Activated T-cell treated with anti-CD3 and anti-CD28 coated beads, Interleukin-2, amount 50 U/mL, for 24 hours (primary cell): ENCODE measurements at regions not wholly inside any gene's neighbourhood (a gene's known extent, or its start where the extent isn't known, plus 50 kb on each side); places are given as distances from the start of the nearest gene placed in this dataset.
A peak's percentile ranks its signal among the peaks of the same experiment; 100 is the strongest.

Experiments
- DNase-seq: peaks from one replicate; pipeline ENCODE4 v3.0.0-alpha.2; 2020
- H3K27ac Mint-ChIP-seq: 2 replicates; pipeline ENCODE4 v1.8.0; 2020; ENCODE audit warnings: mild to moderate bottlenecking, mixed read lengths
- H3K27me3 Mint-ChIP-seq: 2 replicates; pipeline ENCODE4 v1.8.0; 2020; ENCODE audit warnings: mixed read lengths
- H3K36me3 Mint-ChIP-seq: 2 replicates; pipeline ENCODE4 v1.8.0; 2020; ENCODE audit warnings: low read depth, mixed read lengths
- H3K4me1 Mint-ChIP-seq: 2 replicates; pipeline ENCODE4 v1.8.0; 2020; ENCODE audit warnings: low read depth, mixed read lengths
- H3K4me3 Mint-ChIP-seq: 2 replicates; pipeline ENCODE4 v1.8.0; 2020; ENCODE audit warnings: mild to moderate bottlenecking, moderate library complexity, mixed read lengths
- H3K9me3 Mint-ChIP-seq: 2 replicates; pipeline ENCODE4 v1.8.0; 2020; ENCODE audit warnings: mixed read lengths

DNA sequence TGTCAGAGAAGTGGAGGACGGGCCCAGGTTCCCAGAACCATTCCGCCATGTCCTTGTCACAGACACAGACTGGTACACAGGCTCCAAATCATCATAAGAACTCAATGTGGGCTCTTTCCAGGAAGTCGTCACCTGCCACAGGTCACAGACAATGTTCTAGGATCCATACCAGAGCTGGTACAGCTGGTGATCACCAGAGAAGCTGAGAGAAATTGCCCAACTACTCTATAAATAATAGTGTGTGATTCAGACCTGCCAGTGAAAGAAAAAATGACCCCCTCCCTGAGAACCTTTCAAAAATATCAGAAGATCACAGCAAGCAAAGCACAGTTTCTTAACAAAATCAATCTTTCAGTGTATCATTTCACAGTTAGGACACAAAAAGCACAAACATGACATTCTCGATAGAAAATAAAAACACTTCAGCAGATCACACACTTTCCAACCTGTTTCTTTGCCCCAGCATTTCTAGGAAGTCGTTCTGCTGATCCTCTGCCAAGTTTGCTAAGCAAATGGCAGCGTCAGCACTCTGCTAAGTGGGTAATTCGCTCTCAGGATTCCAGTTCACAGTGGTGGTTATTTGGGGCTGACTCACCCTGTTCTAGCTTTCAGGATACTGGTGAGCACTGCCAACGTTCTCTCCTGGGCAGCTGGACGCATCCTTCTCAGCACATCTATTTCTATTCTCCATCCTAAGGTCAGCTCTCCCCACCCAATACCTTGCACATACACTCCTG is 223.3 kb upstream of the SFSWAP start:
- no peak overlapping the region for H3K4me3 Mint-ChIP-seq
- H3K27me3 Mint-ChIP-seq: peaks cover 3% of the 10 kb centered on the region
- no peaks in the 10 kb centered on the region for H3K9me3 Mint-ChIP-seq
- DNase-seq: no peak
- H3K36me3 Mint-ChIP-seq: no peaks in the 10 kb centered on the region
- H3K4me1 Mint-ChIP-seq: no peaks in the 10 kb centered on the region
- H3K27ac Mint-ChIP-seq: no peak overlapping the region

DNA sequence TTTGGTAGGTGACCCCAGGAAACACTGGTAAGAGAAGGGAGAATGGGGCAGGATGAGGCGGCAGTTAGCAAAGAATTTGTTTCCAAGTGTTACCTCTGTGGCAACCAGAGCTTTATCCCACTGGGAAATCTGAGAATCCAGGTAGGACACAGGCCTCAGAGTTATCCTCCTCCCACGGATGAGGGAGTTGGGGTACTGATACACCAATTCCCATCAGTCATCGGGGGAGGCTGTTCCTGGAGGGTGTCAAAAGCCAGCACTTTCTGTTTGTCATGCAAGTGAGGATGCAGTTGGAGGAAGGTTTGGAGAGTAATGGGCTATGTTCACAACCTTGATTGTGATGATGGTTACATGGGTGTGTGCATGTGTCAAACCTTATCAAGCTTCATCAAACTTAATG is 221.2 kb upstream of the SFSWAP start:
- no peaks in the 10 kb centered on the region for H3K9me3 Mint-ChIP-seq
- peaks cover 3% of the 10 kb centered on the region for H3K27me3 Mint-ChIP-seq
- no peak for DNase-seq
- H3K4me1 Mint-ChIP-seq: no peaks in the 10 kb centered on the region
- no peak overlapping the region for H3K4me3 Mint-ChIP-seq
- no peak overlapping the region for H3K27ac Mint-ChIP-seq
- H3K36me3 Mint-ChIP-seq: no peaks in the 10 kb centered on the region

DNA sequence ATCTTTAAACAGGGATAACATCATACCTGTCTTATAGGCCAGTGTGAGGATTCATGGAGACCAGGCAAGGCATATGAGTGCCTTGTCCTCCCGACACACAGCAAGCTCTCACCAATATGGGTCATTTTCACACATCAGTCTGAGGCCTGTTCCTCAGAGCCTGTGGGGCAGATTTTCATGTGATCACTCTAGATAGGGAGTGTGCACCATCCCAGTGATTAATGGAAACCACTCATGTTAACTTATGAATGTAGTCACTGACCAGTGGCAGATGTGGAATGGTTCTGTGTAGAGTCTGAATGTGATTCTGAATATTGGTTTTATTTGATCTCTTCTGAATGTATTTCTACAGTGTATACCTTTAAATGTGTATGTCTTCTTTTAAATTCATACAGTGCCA is 219.7 kb upstream of the SFSWAP start:
- Mint-ChIP-seq H3K27ac (no peak overlapping the region), H3K9me3 (no peaks in the 10 kb centered on the region), H3K4me1 (no peaks in the 10 kb centered on the region), H3K36me3 (no peaks in the 10 kb centered on the region), H3K4me3 (no peak overlapping the region), H3K27me3 (peaks cover 3% of the 10 kb centered on the region)
- DNase-seq: peak; percentile 5

DNA sequence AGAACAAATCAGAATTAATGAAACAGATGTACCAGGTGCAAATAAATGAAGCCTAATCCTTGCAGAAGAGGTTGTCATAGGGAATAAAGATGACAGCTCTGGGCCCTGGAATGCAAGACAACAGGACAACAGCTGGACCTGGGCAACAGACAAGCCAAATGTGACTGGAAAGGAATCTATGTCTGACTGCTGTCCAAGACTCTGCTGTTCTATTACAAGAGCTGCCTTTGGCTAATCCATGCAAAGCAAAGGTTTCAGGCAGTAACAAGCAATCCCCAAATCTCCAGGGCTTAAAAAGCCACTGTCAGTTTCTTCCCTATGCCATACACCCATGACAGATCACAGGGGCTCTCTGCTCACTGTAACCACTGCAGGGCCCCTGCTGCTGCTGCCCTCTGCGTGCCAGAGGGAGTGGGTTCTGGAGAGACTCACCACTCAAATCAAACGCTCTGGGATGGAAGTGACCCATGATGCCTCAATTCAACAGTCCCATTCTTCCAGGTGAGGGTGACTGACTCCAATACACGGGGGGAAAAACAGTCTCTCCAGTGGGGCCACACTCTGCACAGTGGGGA is 218.9 kb upstream of the SFSWAP start:
- H3K4me1 Mint-ChIP-seq: no peaks in the 10 kb centered on the region
- no peak for DNase-seq
- no peaks in the 10 kb centered on the region for H3K36me3 Mint-ChIP-seq
- H3K27ac Mint-ChIP-seq: no peak overlapping the region
- no peaks in the 10 kb centered on the region for H3K9me3 Mint-ChIP-seq
- H3K4me3 Mint-ChIP-seq: no peak overlapping the region
- peaks cover 7% of the 10 kb centered on the region for H3K27me3 Mint-ChIP-seq

DNA sequence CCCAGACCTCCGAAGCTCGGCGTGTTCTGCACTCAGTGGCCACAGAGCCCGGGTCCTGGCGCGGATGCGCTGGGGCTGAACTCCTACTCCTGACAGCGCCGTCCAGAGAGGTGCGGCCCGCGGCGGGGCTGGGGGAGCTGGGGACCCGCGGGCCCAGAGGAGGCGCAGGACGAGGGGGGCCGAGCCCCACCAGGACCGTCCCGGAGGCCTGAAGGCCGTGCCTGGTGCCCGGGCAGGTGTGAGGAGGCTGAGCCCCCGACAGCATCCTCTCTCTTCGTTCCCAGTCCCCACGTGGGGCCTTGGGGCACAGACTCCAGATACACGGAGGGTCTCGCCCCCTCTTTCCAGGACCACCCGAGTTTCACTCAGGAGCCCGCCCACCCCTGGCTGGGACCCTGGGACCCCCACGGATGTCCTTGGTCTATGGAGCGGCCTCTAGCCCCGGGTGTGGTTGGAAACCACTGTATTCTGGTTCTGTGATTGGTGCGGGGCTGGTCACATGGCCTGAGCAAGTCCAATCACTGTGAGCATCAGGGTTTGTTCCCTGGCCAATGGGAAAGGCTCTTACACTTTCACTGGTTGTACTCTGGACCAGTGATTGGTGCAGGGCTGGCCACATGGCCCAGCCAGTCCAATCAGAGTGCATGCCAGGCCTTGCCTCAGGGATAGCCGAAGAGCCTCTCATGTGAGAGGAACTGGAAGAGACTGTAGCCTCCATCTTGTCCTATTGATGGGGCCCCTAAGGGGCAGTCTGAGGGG is 217.6 kb upstream of the SFSWAP start:
- Mint-ChIP-seq H3K4me3 (no peak overlapping the region), H3K27ac (no peak overlapping the region), H3K4me1 (no peaks in the 10 kb centered on the region), H3K36me3 (no peaks in the 10 kb centered on the region), H3K27me3 (peaks cover 10% of the 10 kb centered on the region), H3K9me3 (no peaks in the 10 kb centered on the region)
- peak; percentile 13 for DNase-seq

DNA sequence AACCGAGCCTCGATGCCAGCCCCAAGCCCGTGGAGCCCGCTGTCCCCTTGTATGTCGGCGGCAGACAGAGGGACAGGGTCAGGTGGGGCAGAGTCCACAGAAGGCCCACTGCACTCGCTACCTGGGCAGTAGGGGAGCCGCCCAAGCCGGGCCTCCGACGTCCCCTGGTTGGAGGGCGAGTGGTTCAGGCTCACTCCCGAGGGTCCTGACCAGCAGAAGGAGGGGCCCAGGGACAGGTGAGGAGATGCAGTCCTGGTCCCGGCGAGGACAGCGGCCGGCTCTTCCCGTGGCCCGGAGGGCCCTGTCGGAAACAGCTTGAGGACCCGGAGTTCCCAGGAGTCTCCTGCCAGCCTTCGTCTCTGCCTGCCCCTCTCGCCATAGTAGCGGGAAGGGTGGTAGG is 216.7 kb upstream of the SFSWAP start:
- H3K9me3 Mint-ChIP-seq: no peaks in the 10 kb centered on the region
- DNase-seq: no peak
- H3K4me1 Mint-ChIP-seq: peaks cover under 1% of the 10 kb centered on the region
- H3K36me3 Mint-ChIP-seq: no peaks in the 10 kb centered on the region
- H3K27ac Mint-ChIP-seq: no peak overlapping the region
- H3K4me3 Mint-ChIP-seq: no peak overlapping the region
- peaks cover 10% of the 10 kb centered on the region for H3K27me3 Mint-ChIP-seq

DNA sequence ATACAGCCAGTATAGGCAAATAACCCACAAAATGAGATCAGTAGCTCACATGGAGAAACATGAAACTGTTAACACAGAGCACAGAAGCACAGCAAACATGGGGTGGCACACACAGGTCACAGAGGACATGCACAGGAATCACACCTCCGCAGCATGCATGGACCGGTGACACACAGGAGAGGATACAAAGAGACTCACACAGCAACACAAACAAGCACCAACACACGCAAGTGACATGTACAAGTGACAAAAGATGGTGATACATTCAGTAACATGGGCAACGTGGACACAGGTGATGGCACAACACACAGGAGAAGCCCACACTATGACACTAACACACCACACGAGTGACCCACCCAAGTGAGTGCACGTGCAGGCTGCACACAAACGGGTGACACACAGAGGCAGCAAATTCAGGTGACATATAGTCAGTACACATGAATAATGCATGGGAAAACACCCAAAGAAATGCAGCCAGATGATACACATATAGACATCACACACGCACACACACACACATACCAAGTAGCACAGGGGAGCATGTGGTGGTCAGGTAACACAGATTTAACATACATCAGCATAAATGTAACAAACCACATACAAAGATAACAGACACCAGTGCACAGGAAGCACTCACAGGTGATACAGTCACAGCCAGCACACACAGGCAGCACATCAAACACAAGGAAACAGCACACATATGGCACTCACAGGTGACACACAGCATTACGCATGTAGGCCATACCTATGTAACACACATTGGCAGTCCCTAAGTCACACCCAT is 216.0 kb upstream of the SFSWAP start:
- Mint-ChIP-seq H3K27me3 (peaks cover 10% of the 10 kb centered on the region), H3K27ac (no peak overlapping the region), H3K4me3 (no peak overlapping the region), H3K4me1 (peaks cover 8% of the 10 kb centered on the region), H3K9me3 (no peaks in the 10 kb centered on the region), H3K36me3 (no peaks in the 10 kb centered on the region)
- DNase-seq: peak; percentile 8

DNA sequence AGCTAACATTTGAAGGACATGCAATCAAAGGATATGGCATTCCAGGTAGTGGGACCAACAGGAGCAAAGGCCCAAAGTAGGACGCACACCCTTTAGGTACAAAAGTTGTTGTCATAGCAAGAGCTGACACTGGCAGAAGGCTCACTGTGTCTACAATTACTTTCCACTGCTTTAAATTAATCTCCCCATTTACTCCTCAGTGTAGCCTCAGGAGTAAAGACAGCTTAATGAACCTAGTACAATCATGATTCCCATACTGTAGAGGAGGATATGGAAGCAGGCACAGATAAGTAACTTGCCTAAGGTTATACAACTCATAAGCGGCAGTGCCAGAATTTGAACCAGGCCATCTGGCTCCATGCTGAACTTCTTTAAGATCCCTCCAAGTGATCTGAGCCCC is 212.9 kb upstream of the SFSWAP start:
- no peak overlapping the region for H3K27ac Mint-ChIP-seq
- H3K4me1 Mint-ChIP-seq: peaks cover 10% of the 10 kb centered on the region
- H3K9me3 Mint-ChIP-seq: no peaks in the 10 kb centered on the region
- no peak for DNase-seq
- H3K36me3 Mint-ChIP-seq: no peaks in the 10 kb centered on the region
- no peak overlapping the region for H3K4me3 Mint-ChIP-seq
- H3K27me3 Mint-ChIP-seq: peaks cover 6% of the 10 kb centered on the region

DNA sequence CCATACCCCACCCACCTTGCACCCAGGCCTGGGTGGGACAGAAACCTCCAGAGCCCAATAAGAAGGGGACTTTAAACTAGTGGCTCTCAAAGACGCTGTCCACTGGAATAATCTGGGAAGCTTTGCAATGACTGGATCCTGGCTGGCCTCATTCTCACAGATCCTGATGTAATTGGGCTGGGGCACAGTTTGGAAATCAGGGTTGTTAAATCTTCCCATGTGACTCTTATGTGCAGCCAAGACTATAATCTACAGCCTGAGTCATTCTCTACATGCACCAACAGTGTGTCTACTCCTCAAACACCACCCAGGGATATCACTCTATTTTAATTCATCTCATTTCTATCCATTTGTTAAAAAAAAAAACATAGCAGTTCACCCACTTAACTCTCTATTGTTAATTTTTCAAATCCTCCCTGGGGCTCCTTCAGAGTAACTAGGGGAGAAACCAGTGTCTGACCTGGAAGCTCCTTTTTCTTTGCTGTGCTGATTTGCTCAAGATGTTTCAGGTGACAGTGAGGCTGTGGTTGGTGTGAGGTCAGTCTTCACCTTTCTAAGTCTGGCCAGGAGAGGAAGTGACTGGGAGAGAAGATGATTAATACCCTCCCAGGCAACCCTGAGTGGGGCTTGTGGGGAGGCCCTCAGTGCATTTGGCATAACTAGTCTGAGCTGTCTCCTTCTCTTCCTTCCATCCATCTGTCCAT is 211.6 kb upstream of the SFSWAP start:
- Mint-ChIP-seq H3K27ac (no peak overlapping the region), H3K4me3 (no peak overlapping the region), H3K9me3 (no peaks in the 10 kb centered on the region), H3K36me3 (no peaks in the 10 kb centered on the region), H3K4me1 (peaks cover 10% of the 10 kb centered on the region), H3K27me3 (peaks cover 6% of the 10 kb centered on the region)
- no peak for DNase-seq

DNA sequence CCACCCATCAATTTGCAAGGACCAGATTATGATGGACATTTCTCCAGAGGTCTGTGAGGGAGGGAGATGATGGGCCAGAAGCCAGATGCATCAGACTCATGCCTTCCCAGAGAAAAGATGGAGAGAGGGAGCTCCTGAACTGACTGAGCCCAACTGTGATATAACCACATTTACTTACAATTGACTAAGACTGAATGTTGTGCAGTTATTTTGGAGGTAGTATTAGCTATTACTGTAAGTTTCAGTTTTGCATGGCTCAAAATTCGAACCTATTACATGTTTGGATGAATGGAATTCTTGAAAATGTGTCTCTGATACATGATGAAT is 211.1 kb upstream of the SFSWAP start:
- H3K4me3 Mint-ChIP-seq: no peak overlapping the region
- H3K4me1 Mint-ChIP-seq: peaks cover 10% of the 10 kb centered on the region
- H3K27ac Mint-ChIP-seq: no peak overlapping the region
- no peak for DNase-seq
- H3K27me3 Mint-ChIP-seq: peaks cover 6% of the 10 kb centered on the region
- H3K36me3 Mint-ChIP-seq: no peaks in the 10 kb centered on the region
- no peaks in the 10 kb centered on the region for H3K9me3 Mint-ChIP-seq

DNA sequence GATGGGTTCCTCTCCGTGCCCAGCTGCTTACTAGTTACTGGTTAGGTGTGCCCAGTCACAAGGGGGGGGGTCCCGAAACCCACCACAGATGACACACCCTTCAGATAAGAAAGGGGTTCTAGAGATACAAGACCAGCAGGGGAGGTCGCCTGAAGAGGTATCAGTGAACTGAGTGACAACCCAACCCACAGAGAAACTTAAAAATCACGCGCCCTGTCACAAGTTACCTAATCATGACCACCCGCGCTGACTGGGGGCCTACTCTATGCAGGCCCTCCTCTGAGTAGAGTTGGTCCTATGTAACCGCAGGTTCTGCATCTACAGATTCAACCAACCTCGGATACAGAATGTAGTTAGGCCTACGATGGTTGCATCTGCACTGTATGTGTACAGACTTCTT is 210.3 kb upstream of the SFSWAP start:
- peaks cover 10% of the 10 kb centered on the region for H3K4me1 Mint-ChIP-seq
- no peaks in the 10 kb centered on the region for H3K36me3 Mint-ChIP-seq

DNA sequence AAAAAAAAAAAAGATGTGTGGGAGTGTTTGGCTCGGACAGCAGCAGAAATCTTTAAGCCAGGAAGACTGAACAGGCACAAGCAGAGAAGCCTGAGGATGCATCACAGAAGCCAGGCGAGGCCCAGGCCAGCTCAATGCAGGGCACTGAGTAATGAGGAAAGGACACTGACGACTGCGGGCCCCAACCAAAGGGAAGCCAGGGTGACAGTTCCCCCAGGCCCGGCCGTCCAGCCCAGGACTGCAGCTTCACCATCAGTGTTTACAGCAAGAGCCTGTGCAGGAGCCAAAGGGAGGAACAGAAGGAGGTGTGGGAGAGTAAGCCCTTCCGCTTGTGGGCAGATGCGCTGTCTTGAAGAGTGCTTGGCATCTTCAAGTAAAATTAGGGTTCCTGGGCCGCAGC is 205.3 kb upstream of the SFSWAP start:
- no peak overlapping the region for H3K4me3 Mint-ChIP-seq
- no peak overlapping the region for H3K27ac Mint-ChIP-seq
- H3K4me1 Mint-ChIP-seq: peaks cover 4% of the 10 kb centered on the region
- no peak for DNase-seq
- no peaks in the 10 kb centered on the region for H3K9me3 Mint-ChIP-seq
- H3K27me3 Mint-ChIP-seq: no peaks in the 10 kb centered on the region
- H3K36me3 Mint-ChIP-seq: no peaks in the 10 kb centered on the region

More for the DNA sequence above, 210.3 kb upstream of the SFSWAP start:
- Mint-ChIP-seq H3K27ac (no peak overlapping the region), H3K4me3 (no peak overlapping the region), H3K27me3 (peaks cover 6% of the 10 kb centered on the region), H3K9me3 (no peaks in the 10 kb centered on the region)
- no peak for DNase-seq

DNA sequence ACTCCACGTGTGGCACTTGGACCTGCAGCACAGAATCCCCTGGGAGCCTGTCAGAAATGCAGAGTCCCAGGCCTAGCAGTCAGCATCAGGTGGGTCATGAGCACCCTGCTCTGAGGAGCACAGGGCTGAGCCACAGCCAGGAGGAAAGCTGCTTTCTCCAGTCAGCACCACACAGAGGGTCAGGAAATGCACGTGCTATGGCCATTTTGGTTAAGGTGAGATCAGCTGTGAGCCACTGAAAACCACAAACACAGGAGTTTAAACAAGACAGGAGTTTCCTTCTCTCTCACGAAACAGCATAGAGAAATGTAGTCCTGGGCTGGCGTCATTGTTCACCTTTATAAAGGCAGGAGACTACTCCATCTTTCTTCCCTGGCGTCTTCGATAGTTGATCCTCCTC is 204.5 kb upstream of the SFSWAP start:
- DNase-seq: no peak
- Mint-ChIP-seq H3K9me3 (no peaks in the 10 kb centered on the region), H3K4me1 (peaks cover 11% of the 10 kb centered on the region), H3K27me3 (no peaks in the 10 kb centered on the region), H3K4me3 (no peak overlapping the region), H3K36me3 (no peaks in the 10 kb centered on the region), H3K27ac (no peak overlapping the region)

DNA sequence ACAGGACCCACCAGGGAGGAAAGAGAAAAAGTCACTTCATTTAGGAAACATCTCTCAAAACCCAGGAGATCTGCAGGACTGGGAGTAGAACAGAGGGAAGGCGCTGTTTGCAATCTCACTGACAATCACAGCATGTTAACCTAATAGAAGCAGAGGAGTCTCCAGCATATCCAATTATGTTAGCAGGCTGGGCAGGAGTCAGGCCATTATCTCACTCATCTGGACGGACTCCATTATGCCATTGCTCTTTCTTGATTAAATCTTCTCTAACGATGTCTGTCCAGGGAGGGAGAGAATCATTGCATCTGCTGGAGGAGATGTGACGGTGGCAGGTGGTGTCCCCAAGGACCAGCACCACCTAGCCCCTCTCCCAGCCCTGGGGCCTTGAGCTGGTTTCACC is 203.8 kb upstream of the SFSWAP start:
- Mint-ChIP-seq H3K27ac (no peak overlapping the region), H3K4me1 (peaks cover 17% of the 10 kb centered on the region), H3K9me3 (no peaks in the 10 kb centered on the region), H3K36me3 (no peaks in the 10 kb centered on the region), H3K4me3 (no peak overlapping the region), H3K27me3 (no peaks in the 10 kb centered on the region)
- no peak for DNase-seq
